GM18517 (cell line): ENCODE measurements at regions not wholly inside any gene's neighbourhood (a gene's known extent, or its start where the extent isn't known, plus 50 kb on each side); places are given as distances from the start of the nearest gene placed in this dataset.

Experiments
- ATAC-seq: cut with Tn5 transposase; IDR thresholded peaks from one replicate; pipeline ENCODE4 v1.9.1; 2021; ENCODE audit warnings: mild to moderate bottlenecking, moderate library complexity; ENCODE audit not compliant: unreplicated experiment

DNA sequence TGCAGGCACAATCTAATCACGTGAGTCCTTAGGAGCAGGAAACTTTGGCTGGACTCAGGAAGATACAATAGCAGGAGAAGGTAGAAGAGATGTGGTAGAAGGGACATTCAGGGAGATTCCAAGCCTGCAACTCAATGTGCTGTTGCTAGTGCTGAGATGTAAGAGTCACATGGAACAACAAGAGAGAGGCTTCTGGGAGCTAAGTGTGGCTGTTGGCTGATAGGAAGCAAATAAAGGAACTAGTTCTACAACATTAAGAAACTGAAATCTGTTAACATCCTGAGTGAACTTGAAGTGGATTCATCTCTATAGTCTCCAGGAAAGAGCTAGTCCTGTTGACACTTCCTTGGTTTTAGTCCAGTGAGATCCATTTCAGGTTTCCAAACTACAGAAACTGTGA lies 1207.4 kb downstream of the ADGRL3 start:
- no peak for ATAC-seq

DNA sequence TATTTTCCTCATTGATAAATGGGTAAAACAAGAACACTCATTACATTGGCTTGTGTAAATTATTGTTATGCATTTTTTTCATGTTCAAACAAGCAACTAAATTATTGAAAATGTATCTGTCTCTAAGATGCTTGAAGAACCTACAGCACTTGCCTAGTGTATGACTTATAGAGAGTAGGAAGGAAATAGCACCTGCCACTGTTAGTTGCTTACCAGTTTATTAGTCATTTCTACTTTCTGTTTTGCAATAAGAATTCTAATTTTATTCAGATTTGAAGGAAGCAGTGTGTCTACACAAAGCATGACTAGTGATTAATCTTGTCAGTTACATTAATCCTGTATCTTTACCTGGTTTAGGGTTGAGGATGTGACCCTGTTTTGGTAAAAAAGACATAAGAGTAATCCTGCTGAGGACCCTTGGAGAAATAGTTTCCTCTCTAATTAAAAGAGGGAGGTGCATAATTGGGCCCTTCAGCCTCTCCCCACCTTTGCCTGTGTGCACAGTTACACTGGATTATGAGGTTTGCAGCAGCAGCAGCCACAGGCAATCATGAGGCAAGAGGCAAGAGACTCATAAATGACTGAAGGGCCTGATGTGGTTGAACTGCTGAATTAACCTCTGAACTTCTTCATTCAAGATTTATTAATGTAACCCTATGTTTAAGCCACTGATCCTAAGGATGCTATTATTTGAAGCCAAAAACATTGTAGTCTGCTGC lies 1202.1 kb downstream of the ADGRL3 start:
- ATAC-seq = no peak

GRCh38 chr4:62399242-62399641 lies 1199.1 kb downstream of the ADGRL3 start:
- no peak for ATAC-seq

- no peak for ATAC-seq
Measured at GRCh38 chr4:62398318-62398717, 1198.2 kb downstream of the ADGRL3 start.

- no peak for ATAC-seq
Measured at GRCh38 chr4:62394766-62395165, 1194.6 kb downstream of the ADGRL3 start.

GRCh38 chr4:62387808-62388207 lies 1187.7 kb downstream of the ADGRL3 start:
- ATAC-seq = no peak

GRCh38 chr4:62377700-62378099 lies 1177.6 kb downstream of the ADGRL3 start:
- no peak for ATAC-seq

DNA sequence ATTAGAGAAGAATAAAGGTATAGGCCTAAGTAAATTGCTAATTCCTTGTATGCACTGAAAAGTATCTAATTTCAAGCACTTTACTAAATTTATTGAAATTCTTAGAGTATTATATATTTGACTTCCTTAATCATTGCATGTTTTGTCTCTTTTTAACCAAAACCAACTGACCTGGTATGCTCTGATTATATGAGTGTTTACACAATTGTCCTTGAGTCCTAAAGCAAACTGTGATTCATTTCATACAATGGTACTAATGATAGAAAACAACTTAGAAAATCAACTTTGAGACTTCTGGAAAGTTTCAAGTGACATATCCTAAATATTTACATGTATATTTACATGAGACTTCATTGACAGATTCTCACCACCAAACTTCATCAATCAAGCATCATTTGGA lies 1177.1 kb downstream of the ADGRL3 start:
- no peak for ATAC-seq

- ATAC-seq = no peak
Measured at GRCh38 chr4:62366939-62367338, 1166.8 kb downstream of the ADGRL3 start.

DNA sequence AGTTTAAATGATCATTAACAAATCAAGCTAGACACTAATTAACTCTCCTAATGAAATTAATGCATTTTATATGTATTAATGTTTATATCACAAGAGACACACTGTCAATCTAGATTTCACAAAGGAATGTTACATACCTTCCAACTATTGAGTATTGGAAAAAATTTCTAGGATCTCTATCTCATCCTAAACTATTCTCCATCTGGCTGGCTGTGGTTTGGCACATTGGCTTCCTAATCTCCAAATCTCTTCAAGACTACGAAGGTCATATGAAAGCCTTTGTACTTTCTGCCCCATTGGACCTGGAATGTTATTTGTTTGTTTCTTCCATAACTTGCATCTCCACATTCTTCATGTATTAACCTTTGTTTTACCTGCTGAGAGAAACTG lies 1160.0 kb downstream of the ADGRL3 start:
- no peak for ATAC-seq

DNA sequence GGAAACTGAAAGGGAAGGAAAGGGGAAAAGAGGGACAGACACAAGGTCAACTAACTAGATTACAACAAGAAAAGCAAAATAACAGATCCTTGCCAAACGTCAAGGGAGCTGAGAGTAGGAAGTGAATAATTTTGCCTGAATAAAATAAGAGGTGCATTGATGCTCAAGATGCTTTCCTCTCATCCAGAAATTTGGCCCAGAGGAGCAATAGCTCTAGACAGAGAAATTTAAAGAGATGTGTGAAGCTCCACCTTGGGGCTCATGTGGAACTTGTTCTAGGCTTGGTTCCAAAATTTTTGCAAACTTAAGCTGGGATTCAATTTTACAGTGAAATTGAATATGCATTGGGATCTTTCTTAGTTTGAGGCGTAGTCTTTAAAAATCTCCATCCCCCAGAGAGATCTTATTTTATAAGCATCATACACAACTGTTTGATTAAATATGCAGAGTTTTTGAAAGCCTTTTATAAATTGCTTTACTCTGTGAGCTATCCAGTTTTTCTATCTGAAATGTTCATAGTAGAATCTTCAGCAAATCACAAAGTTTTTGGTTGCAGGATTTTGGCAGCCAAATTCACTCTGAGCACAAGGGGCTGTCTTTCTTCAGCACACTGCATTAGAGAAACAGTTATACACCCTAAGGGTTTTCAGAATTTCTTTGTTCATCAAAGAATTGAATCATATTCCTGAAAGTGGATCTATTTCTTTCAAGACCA lies 1159.5 kb downstream of the ADGRL3 start:
- ATAC-seq = no peak

DNA sequence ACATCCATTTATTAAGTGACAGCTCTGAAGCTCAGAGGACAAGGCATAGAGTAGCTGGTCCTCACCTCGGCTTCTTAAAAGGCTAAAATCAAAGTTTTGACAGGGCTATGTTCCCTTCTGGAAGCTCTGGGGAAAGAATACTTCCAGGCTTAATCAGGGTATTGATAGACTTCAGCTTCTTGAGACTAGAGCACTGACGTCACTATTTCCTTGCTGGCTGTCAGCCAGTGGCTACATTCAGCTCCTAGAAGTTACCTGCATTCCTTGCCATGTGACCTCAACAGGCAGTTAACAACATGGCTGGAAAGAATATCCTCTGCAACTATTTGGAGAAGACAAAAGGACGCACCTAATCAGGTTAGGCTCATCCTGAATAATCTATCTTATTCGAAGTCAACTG lies 1144.8 kb downstream of the ADGRL3 start:
- ATAC-seq = no peak

- no peak for ATAC-seq
Measured at GRCh38 chr4:62344474-62344873, 1144.3 kb downstream of the ADGRL3 start.

DNA sequence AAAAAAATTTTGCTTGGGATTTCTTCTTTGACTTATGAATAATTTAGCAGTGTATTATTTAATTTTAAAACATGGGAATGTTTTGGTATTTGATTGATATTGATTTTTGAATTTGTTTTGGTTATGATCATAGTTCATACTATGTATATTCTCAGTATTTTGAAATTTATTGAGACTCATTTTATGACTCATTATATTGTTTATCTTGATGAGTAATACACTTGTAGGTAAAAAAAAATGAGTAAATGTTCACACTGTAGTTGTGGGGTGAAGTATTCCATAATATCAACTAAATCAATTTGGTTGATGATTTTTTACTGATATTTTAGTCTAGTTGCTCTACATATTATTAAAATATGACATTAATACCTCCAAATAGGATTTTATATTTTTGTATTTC lies 1142.2 kb downstream of the ADGRL3 start:
- ATAC-seq = no peak

DNA sequence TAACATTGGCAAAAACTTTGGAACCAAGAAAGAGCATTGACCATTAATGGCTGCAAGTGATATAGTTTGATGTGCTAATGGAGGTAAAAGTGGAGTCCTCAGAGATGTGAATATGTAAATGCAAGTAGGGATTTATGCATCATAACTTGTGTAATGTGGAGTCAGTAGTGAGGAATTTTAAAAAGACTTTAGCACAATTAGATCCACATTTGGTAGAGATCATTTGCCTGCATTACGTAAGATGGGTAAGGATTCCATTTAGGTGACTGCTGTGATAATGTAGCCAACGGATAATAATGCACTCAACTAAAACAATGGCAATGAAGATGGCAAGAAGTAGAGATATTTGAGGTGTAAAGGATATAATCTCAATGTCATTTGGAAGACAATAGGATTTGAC lies 1128.4 kb downstream of the ADGRL3 start:
- no peak for ATAC-seq

DNA sequence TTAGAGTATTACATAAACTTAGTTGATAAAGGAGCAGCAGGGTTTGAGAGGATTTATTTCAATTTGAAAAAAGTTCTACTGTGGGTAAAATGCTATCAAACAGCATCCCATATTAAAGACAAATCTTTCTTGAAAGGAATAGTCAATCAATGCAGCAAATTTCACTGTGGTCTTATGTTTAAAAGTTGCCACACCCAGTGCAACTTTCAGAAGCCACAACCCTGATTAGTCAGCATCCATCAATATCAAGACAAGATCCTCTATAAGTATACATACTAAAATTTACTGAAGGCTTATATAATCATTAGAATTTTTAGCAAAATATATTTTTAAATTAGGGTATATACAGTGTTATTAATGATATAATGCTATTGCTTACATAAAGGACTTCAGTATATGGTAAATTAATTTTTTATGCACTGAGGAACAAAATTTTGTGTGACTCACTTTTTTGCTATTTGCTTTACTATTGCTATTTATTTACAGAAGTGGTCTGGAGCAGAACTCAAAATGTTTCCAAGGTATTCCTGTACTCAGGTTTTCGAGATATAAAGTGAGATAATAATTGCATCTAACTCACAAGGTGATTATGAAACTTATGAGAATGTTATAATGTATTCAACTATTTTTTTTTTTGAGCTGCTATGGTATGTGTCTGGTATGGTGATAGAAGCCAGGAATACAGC lies 1127.6 kb downstream of the ADGRL3 start:
- ATAC-seq = no peak

GRCh38 chr4:62324215-62324614 lies 1124.1 kb downstream of the ADGRL3 start:
- no peak for ATAC-seq

DNA sequence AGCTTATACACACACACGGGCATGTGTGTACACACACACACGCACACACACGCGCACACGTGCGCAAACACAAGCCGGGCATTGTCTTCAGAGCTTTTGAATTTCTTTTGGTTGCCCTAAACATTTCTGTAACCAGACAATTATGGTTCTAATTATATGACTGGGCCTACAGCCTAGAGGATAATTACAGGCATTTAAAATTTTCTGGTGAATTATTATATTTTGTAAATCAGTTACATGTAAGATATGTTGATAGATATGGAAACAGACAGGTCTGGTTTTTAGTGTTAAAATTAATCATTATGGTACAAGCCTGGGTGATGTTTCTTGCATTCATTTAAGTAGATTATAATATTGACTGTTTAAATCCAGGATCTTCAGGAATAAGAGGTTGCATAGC lies 1120.5 kb downstream of the ADGRL3 start:
- ATAC-seq = no peak

DNA sequence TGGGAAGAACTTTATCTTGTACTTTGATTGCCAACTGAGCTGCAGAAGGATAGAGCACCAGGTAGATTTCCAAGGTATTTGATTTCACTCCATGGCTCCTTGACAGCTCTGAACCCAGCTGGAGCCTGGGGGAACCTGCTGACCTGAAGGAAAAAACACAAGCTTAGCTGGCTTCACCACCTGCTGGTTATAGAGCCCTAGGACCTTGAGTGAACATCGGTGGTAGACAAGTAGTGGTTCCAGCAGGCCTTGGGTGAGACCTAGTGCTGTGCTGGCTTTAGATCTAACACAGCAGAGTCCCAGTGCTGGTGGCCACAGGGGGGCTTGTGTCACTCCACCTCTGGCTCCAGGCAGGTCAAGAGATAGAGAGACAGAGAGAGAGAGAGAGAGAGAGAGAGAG lies 1102.6 kb downstream of the ADGRL3 start:
- ATAC-seq = no peak

DNA sequence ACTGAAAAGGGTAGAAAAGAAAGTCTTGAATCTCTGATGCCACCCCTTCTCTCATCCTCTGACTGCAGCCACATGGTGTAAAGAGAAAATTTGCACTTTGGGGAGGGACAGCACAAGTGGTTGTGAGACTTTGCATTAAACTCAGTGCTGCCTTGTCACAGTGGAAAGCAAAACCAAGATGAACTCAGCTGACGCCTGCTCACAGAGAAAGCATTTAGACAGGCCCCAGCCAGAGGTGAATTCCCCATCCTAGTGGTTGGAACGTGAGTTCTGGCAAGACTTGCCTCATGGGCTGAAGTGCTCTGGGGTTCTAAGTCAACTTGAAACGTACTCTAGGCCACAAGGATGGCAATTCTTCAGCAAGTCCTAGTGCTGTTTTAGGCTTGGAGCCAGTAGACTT lies 1101.4 kb downstream of the ADGRL3 start:
- no peak for ATAC-seq

- ATAC-seq = no peak
Measured at GRCh38 chr4:62293551-62293950, 1093.4 kb downstream of the ADGRL3 start.

DNA sequence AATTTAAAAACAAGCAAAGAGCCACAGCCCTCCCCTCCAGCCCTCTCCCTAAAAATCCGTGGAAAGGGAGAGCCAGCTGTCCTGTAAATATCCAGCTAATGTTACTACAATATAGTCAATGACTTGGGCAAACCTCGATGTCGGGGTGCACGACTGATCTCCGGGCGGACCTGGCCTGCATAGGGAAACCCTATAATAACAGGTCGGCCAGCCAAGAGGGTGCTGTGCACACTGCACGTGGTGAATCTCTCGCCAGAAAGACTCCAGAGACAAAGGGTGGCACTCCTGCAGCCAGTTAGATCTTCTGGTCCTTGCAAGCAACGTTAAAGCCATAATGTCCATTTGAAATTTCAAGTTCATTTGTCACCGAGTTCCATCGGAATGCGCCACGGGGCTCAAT lies 1092.8 kb downstream of the ADGRL3 start:
- no peak for ATAC-seq
